Neural cell (in vitro differentiated cells): ENCODE measurements at regions not wholly inside any gene's neighbourhood (a gene's known extent, or its start where the extent isn't known, plus 50 kb on each side); places are given as distances from the start of the nearest gene placed in this dataset.

ENCODE experiments used
- CTCF ChIP-seq: fragments of 450-650 bp; IDR thresholded peaks from 2 replicates; pipeline ENCODE4 v1.5.1; 2014; ENCODE audit warnings: antibody characterized with exemption, mild to moderate bottlenecking, moderate library complexity; ENCODE audit not compliant: poor library complexity, severe bottlenecking
- EP300 ChIP-seq: fragments of 450-650 bp; conservative IDR thresholded peaks from 2 replicates; pipeline ENCODE4 v1.6.1; 2014; ENCODE audit warnings: antibody characterized with exemption, mild to moderate bottlenecking, moderate library complexity; ENCODE audit not compliant: poor library complexity, severe bottlenecking
- EZH2 ChIP-seq: fragments of 200-600, 300-800 bp; shearing (Covaris generic), sonication (generic); IDR thresholded peaks from 2 replicates; pipeline ENCODE4 v1.6.1; 2014; ENCODE audit warnings: antibody characterized with exemption, low read length, borderline replicate concordance, mild to moderate bottlenecking; ENCODE audit not compliant: insufficient read depth, poor library complexity, severe bottlenecking
- POLR2AphosphoS5 ChIP-seq: IDR thresholded peaks from 2 replicates; pipeline ENCODE4 v1.6.1; 2012
- SMC3 ChIP-seq: fragments of 450-650 bp; conservative IDR thresholded peaks from 2 replicates; pipeline ENCODE4 v1.6.1; 2014; ENCODE audit warnings: antibody characterized with exemption, mild to moderate bottlenecking, moderate library complexity; ENCODE audit not compliant: poor library complexity

- no peak for TF ChIP-seq CTCF
- no peak for TF ChIP-seq SMC3
- TF ChIP-seq EP300 = no peak
- TF ChIP-seq POLR2AphosphoS5 = no peak
- no peak for TF ChIP-seq EZH2
Measured at GRCh38 chr1:103337779-103338178, 187.7 kb upstream of the RNPC3 start.
